Right atrium auricular region (tissue), 2 donors: ENCODE measurements at regions not wholly inside any gene's neighbourhood (a gene's known extent, or its start where the extent isn't known, plus 50 kb on each side); places are given as distances from the start of the nearest gene placed in this dataset.

Source experiments
- DNase-seq: peaks from one replicate; pipeline ENCODE4 v3.0.0-alpha.2; 2019; ENCODE audit warnings: low spot score
- H3K27ac ChIP-seq, 2 donors: fragments of 200-600 bp; sonication (generic); 1 replicate in 1 of 2; 2 replicates in 1 of 2; pipeline ENCODE4 v1.5.1; 2016 to 2019
- H3K27me3 ChIP-seq, 2 donors: fragments of 200-600 bp; sonication (generic); one replicate each; pipeline versions ENCODE4 v1.5.1 to v1.6.0; 2017 to 2019
- H3K36me3 ChIP-seq: fragments of 200-600 bp; sonication (generic); one replicate; pipeline ENCODE4 v1.5.1; 2016
- H3K4me1 ChIP-seq, 2 donors: fragments of 200-600 bp; sonication (generic); one replicate each; pipeline versions ENCODE4 v1.5.1 to v1.6.0; 2017 to 2019
- H3K4me3 ChIP-seq, 2 donors: fragments of 200-600 bp; sonication (generic); 1 replicate in 1 of 2; 2 replicates in 1 of 2; pipeline ENCODE4 v1.5.1; 2017 to 2019; ENCODE audit warnings: mild to moderate bottlenecking in 1 of 2, moderate library complexity in 1 of 2
- H3K9me3 ChIP-seq, 2 donors: fragments of 200-600 bp; sonication (generic); one replicate each; pipeline ENCODE4 v1.5.1; 2019
- TF ChIP-seq, protein P1 (sequence below), 2 donors: fragments of 200-600 bp; sonication (generic); IDR thresholded peaks; one replicate each; pipeline ENCODE4 v1.5.1; 2019; ENCODE audit warnings: antibody characterized with exemption in 2 of 2

DNA sequence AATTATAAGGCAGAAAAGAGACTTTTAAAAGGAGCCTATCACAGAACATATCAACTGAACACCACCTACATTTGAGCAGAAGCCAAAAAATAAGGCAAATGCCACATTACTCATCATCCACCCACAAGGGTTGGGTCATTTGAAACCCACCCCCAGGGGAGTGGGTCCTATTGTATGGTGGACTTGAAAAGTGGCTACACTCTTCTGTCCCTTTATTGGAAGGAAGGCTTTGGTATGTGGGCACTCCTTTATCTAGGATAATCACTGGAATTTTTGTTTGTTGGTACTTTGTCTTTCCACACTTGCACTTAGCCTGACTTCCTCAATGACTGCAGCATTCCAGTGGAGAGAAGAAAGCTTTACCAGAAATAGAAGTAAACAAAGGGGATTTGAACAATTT is 157.2 kb upstream of the COL11A1 start:
- TF ChIP-seq, protein P1, sequence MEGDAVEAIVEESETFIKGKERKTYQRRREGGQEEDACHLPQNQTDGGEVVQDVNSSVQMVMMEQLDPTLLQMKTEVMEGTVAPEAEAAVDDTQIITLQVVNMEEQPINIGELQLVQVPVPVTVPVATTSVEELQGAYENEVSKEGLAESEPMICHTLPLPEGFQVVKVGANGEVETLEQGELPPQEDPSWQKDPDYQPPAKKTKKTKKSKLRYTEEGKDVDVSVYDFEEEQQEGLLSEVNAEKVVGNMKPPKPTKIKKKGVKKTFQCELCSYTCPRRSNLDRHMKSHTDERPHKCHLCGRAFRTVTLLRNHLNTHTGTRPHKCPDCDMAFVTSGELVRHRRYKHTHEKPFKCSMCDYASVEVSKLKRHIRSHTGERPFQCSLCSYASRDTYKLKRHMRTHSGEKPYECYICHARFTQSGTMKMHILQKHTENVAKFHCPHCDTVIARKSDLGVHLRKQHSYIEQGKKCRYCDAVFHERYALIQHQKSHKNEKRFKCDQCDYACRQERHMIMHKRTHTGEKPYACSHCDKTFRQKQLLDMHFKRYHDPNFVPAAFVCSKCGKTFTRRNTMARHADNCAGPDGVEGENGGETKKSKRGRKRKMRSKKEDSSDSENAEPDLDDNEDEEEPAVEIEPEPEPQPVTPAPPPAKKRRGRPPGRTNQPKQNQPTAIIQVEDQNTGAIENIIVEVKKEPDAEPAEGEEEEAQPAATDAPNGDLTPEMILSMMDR (IDR thresholded peaks at IDR 0.05) = no peak
- no peaks in the 10 kb centered on the region for H3K9me3 ChIP-seq
- no peak for DNase-seq
- H3K4me1 ChIP-seq = no peaks in the 10 kb centered on the region
- H3K4me3 ChIP-seq = no peak overlapping the region
- H3K27ac ChIP-seq = no peak overlapping the region
- H3K36me3 ChIP-seq = no peaks in the 10 kb centered on the region
- no peaks in the 10 kb centered on the region for H3K27me3 ChIP-seq

DNA sequence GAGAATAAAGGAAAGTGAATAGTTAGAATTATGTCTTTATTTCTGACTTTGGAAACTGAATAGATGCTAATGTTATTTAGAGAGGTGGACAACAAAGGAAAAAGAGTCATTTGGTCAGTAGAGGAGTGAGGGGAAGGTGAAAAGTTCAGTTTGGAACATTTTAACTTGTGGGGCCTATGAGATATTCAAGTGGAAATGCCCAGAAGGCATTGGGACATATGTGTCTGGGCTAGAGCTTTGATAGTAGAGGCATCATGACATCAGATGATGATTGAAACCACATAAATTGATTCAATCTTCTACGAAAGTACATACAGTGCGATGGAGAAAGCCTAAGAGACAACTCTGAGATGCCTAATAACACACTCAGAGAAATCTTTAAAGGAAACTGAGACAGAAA is 151.7 kb upstream of the COL11A1 start:
- no peaks in the 10 kb centered on the region for H3K9me3 ChIP-seq
- TF ChIP-seq, protein P1 (IDR thresholded peaks at IDR 0.05) = no peak
- no peak for DNase-seq
- H3K27ac ChIP-seq = no peak overlapping the region
- H3K4me3 ChIP-seq = no peak overlapping the region
- H3K27me3 ChIP-seq = no peaks in the 10 kb centered on the region
- H3K4me1 ChIP-seq = no peaks in the 10 kb centered on the region
- no peaks in the 10 kb centered on the region for H3K36me3 ChIP-seq

DNA sequence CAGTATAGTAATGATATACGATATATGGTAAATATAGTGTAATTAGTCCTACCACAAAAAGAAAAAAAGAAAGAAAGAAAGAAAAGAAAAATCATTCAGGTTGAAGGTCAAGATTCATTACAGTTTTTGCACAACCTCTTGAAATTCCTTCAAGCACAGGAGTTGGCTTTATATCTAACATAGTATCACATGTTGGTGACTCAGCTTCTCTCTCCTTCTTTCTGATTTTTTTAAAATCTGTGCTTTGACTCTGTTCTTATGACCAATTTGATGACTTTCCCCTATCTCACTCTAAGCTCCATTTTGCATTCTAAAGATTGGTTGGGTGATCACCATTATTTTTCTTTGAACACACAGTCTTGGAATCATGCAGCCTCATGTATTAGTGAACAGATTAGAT is 148.2 kb upstream of the COL11A1 start:
- no peak for DNase-seq
- no peaks in the 10 kb centered on the region for H3K27me3 ChIP-seq
- H3K4me1 ChIP-seq = no peaks in the 10 kb centered on the region
- H3K9me3 ChIP-seq = no peaks in the 10 kb centered on the region
- TF ChIP-seq, protein P1 (IDR thresholded peaks at IDR 0.05) = no peak
- no peaks in the 10 kb centered on the region for H3K36me3 ChIP-seq
- H3K4me3 ChIP-seq = no peak overlapping the region
- no peak overlapping the region for H3K27ac ChIP-seq

DNA sequence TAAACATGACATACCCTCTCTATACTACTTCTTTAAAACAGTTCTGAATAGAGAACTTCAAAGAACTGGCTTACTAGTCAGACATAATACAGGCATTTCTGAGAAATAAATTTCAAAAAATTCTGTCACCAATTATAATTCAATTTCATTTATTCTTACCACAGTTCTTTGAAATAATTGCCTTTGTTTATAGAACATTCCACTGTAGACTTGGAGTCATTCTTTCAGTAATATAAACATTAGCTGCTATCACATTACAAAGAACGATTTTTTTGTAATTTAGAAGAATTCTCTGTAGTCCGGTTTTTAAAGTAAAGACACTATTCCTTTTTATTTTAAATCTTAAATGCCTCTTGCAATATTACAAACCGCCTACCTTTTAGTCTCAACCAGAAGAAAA is 146.4 kb upstream of the COL11A1 start:
- Histone ChIP-seq H3K4me1 (no peaks in the 10 kb centered on the region), H3K36me3 (no peaks in the 10 kb centered on the region), H3K9me3 (no peaks in the 10 kb centered on the region), H3K4me3 (no peak overlapping the region), H3K27ac (no peak overlapping the region), H3K27me3 (no peaks in the 10 kb centered on the region)
- no peak for DNase-seq
- TF ChIP-seq, protein P1 (IDR thresholded peaks at IDR 0.05) = no peak

DNA sequence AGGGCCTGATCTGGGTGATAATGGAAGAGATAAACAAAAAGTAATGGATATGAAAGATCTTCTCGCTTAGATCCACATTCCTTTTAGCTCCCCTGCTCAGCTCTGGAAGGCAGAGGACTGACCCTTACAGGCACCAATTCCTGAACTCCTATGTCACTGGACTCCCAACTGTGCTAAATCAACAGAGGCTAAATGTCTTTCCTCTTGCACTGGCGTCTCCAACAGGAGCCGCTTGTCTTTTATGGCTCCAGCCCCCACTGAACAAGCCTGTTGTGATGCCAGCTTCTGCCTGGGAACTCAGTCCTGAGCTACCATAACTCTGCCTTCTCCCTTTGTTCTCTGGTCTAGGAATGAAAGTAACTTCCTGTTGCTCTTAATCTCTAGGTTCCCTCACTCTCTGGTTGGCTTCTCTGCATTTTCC is 142.1 kb upstream of the COL11A1 start:
- no peak for DNase-seq

More for the DNA sequence above, 142.1 kb upstream of the COL11A1 start:
- no peak overlapping the region for H3K4me3 ChIP-seq
- H3K27ac ChIP-seq = no peak overlapping the region
- H3K9me3 ChIP-seq = no peaks in the 10 kb centered on the region
- H3K36me3 ChIP-seq = no peaks in the 10 kb centered on the region
- H3K4me1 ChIP-seq = no peaks in the 10 kb centered on the region
- no peaks in the 10 kb centered on the region for H3K27me3 ChIP-seq
- TF ChIP-seq, protein P1 (IDR thresholded peaks at IDR 0.05) = no peak
